ENCODE measurements at regions not wholly inside any gene's neighbourhood (a gene's known extent, or its start where the extent isn't known, plus 50 kb on each side); places are given as distances from the start of the nearest gene placed in this dataset.
A peak's percentile ranks its signal among the peaks of the same experiment; 100 is the strongest.
"Not testable (repeated sequence)": the region's sequence is repeated elsewhere in the genome, so short reads cannot be mapped to it uniquely, and the experiment has no call there.

DNA sequence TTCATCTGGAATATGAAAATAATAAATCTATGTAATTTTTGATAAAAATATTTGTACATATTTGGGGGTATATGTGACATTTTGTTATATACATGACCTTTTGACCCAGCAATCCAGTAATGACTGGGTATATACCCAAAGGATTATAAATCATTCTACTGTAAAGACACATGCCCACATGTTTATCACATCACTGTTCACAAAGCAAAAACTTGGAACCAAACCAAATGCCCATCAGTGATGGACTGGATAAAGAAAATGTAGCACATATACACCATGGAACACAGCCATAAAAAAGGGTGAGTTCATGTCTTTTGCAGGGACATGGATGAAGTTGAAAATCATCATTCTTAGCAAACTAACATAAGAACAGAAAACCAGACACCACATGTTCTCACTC is 472.1 kb upstream of the DDX18 start:
- no peak for DNase-seq (ENCODE audit: low read depth, low spot score)

DNA sequence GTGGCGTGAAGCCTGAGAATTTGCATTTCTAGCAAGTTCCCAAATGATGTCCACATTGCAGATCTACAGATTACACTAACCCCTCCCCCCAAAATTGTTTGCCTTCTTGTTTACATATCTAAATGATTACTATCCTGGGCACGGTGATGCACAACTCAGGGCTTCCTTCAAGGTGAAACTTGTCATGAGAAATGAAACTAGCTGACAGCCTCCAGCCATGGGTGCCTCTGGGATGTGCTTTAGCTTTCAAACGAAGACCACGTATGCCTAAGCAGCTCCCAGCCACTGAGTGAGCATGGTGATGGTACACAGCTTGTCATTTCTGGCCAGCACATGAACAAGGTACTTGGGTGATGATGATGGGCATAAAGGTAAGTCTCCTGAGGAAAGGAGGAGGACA is 464.8 kb upstream of the DDX18 start:
- DNase-seq (ENCODE audit: low read depth, low spot score): no peak

DNA sequence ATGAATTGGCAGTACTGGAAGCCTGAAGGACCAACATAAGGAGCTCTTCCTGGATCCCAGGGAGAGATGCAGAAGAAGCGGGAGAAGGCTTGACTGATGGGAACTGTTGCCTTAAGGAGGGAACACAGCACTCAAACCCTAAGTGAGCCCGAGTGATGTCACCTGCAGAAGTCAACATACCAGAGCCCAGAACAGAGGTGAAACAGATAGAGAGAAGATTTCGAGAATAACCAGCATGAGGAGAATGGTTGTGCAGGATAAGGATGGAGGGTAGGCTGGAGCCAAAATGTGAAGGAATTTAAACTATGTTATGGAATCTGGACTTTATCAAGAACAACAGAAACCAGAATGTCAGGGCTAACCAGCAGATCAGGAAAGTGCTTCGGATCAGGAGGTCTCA is 463.1 kb upstream of the DDX18 start:
- DNase-seq (ENCODE audit: low read depth, low spot score): peak; percentile 71

DNA sequence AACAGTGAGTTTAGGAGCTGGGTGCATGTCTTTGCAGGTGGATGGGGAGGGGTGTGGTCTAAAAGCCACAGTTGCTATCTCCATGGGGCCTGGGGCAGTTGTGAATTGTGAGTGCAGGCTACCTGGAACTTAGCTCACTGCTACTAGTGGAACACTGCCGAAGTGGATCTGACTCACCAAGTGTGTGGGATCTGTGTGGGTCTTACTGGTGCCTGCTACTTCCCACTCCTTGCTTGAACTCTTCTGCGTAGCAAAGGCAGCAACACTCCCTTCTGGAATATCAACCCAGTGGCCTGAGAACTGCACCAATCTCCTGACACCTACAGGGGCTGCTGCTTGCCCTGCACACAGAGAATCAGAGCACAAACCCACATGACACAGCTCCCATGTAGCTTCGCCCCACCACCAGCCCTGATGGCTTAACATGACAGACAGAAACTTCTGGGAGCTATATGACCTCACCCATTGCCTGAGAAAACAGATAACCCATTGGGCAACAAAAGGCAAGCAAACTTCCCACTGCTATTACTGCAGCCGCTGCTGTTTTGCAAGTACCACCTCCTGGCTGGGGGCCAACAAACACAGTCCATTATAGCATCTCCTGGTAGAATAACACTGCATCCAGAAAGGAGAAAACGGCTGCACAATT is 455.1 kb upstream of the DDX18 start:
- peak; percentile 12 for DNase-seq (ENCODE audit: low read depth, low spot score)

DNA sequence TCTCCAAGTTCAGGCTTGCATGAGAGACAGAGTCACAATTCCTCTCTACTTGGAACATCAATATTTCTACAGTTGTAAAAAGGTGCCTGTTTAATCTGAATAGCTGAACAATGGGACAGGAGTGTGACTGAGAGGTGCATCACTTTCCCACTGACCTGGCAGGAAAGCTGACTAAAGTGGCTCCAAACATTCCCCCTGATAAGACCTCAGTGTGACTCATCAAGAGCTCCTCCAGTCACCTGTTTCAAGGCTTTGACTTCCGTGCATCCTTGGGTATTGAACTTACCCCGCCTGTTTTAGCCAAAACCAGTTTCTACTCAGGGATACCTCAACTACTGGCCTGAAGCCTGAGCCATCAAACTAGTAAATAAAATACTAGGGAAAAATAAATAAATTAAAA is 453.9 kb upstream of the DDX18 start:
- no peak for DNase-seq (ENCODE audit: low read depth, low spot score)

DNA sequence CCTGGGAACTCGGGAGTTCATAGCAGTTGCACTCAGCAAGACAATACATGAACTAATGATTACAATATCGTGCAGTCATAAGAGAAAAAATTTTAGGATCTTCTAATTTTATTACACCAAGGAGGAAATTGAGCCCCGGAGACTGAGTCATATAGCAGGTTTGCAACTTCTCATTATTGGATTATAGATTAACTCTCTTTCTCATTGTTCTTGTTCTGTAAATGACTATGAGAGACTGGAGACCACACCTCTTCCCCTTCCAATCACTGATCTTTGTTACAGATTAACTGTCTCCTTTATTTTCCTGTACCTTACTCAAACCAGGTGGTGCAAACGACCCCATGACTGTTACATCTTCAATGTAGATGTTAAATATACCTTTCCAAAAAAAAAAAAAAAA is 435.8 kb upstream of the DDX18 start:
- no peak for DNase-seq (ENCODE audit: low read depth, low spot score)

DNA sequence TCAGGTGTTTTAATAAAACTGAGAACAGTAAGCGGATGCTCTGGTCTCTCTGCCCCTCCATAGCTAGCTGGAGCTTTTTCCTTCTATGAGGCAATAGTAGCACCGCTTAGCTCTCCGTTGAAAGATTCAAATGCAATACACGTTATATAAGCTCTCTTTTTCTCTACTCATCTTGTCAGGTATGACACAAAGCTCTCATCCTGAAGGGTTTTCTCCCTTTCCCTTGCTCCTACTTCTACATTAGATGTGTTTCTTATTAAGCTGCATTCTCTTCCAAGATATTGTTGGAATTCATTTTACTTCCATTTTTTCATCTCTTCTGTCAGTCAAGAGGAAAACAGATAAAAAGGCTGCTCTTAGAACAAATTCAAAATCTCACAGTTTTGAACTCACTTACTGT is 434.6 kb upstream of the DDX18 start:
- no peak for DNase-seq (ENCODE audit: low read depth, low spot score)

DNA sequence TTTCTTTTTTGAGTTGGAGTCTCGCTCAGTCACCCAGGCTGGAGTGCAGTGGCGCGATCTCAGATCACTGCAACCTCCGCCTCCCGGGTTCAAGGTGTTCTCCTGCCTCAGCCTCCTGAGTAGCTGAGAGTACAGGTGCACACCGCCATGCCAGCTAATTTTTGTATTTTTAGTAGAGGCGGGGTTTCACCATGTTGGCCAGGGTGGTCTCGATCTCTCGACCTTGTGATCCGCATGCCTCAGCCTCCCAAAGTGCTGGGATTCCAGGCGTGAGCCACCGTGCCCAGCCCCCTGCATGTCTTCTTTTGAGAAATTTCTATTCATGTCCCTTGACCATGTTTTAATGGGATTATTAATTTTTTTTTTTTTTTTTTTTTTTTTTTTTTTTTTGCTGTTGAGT is 430.5 kb upstream of the DDX18 start:
- DNase-seq (ENCODE audit: low read depth, low spot score): not testable (repeated sequence)

DNA sequence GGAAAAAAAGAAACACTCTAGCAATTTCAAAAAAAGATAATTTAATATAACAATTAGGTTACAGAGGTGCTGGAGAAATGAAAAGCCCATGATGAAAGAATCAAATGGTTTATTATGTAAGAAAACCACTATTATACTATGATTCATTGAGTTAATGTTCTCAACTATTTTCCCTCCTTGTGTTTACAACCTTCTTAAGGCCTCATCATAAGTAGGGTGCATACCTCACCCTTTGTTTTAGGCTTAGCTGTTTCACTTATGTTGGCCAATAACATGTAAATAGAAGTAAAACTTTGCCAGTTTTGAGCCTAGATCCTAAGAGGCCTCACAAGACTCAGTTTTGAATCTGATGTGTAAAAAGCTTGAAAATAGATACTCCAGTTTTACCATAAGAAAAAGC is 418.3 kb upstream of the DDX18 start:
- DNase-seq (ENCODE audit: low read depth, low spot score): no peak

DNA sequence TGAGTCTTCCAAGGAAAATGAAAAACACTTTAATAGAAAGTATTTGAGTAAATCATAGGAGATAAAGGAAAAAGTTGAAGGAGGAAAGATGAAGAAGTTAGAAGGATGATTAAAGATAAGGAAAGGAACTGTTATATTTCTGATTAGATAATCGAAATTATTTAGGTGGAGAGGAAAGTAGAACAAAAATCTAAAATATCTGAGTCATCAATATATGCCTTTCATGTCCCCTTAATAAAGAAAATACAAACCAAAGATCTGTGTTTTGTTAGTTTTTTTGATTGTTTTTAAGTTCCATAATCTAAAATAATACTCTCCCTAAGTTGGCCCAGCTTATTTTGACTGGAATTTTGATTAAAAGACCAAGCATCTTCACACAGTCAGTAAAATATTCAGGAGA is 412.9 kb upstream of the DDX18 start:
- no peak for DNase-seq (ENCODE audit: low read depth, low spot score)

DNA sequence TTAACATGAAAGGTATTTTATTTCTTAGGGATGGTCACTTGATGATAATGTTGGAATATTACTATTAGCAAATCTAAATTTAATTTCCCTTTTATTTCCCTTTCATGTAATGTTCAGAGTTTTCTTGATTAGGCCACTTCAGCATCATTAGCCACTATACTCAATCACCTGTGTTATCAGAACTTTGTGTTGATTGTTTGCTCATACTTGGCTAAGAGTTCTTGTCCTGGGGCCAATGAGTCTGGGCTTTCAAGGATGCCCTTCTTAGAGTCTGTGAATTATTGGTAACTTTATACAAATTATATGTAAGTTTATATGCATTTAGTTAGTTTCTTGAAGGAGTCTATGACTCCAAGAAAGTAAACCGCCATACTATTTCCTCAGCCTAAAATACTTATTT is 408.0 kb upstream of the DDX18 start:
- DNase-seq (ENCODE audit: low read depth, low spot score): no peak

DNA sequence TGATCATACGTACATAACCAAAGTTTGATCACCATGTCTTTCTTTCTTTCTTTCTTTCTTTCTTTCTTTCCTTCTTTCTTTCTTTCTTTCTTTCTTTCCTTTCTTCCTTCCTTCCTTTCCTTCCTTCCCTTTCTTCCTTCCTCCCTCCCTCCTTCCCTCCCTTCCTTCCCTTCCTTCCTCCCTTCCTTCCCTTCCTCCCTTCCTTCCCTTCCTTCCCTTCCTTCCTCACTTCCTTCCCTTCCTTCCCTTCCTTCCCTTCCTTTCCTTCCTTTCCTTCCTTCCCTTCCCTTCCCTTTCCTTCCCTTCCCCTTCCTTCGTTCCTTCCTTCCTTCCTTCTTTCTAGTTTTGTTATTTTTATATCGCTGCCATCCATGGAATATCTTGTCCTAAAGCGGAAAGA is 406.7 kb upstream of the DDX18 start:
- DNase-seq (ENCODE audit: low read depth, low spot score): no peak

DNA sequence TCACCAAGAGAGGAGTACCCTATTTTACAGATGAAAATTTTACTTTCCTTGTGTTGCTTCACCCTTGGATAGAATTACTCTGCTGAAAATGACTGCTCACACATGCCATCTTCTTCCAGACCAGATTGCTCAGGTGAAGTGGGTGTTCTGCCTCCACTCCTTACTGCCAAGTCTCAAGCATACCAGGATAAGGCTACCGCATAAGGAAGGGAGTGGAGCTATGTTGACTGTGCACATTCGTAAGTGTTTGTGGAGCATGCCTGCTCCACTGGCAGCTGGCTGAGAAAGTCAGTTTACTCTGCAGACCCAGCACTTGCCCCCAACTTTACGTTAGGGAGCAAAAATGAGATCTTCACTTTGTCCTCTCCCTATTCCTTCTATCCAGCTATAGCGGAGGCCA is 405.0 kb upstream of the DDX18 start:
- no peak for DNase-seq (ENCODE audit: low read depth, low spot score)

DNA sequence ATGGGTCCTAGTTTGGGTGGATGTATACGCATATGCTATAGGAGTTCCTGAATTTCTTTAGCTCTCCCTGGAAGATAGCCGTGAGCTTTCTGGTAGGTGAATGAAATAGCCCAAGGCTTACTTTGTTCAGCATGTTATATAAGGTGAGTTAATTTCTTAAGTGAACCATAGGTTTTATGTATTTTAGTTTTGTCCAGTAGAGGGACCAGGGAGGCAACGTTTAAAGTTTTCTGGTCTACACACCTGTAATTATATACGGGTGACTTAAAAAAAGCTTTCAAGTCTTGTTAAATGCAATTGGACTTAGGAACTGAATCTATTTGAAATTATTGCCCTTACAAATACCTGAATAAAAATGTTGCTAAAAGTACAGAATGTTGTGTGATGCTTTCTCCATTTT is 402.5 kb upstream of the DDX18 start:
- DNase-seq (ENCODE audit: low read depth, low spot score): no peak

DNA sequence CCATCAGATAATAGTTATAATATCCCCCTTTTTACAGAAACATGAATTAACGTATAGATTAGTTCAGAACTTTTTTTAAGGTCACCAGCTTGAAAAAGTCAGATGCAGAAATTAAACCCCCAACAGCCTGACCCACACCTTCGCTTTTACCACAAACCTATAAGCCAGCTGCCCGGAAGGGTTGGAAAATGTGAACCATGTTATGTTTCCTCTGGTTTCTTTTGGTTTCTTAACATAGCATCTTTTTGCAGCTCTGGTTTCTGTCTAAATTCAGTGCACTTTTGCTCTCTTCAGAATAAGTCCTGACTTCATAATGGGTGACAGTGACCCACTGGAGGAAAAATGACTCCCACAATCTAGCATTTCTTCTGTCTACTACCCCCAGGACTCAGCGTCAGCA is 381.7 kb upstream of the DDX18 start:
- no peak for DNase-seq (ENCODE audit: low read depth, low spot score)

DNA sequence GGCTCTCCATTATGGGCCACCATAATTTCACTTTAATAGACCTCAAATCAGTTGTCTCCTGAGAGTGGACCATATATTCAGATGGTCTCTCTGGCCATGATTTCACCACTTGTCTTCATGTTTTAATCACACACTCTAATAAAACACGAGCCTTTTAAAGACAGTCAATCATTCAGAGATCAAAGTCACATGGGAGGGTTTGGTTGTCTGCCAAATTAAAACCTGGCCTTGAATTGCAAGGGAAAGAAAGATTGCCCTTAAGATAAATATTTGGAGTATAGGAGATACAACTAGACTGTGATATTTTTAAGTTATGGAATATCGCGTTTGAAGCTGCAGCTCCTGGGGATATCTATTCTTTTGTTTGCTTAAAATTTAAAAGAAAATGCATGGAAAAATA is 377.8 kb upstream of the DDX18 start:
- no peak for DNase-seq (ENCODE audit: low read depth, low spot score)

DNA sequence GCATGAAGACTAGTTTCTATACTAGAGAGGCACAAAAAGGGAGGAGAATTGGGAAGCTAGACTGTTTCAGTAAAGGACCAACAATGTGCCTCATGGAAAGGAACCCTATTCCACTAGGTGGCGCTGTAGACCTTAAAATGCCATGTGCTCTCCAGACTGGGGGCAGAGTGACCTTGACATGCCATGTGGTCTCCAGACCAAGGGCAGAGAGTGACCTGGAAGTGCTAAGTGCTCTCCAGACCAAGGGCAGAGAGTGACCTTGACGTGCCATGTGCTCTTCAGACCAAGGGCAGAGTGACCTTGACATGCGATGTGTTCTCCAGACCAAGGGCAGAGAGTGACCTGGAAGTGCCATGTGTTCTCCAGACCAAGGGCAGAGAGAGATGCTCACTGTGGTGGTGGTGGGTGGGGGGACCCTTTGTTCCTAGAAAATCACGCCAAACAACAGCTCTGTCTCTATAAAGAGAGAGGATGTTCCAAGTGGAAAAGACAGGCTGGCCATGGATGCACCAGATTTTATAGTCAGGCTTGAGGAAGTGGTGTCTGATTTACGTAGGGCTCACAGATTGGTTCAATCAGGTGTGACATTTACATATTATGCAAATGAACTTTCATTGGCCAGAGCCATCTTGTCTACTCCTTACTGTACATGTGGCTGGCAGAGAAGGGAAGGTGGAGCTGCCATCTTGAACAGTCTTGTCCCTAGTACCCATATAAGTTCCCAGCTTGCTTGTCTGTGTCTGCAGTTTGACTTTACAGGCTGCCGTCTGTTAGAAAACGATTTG is 344.0 kb upstream of the DDX18 start:
- DNase-seq (ENCODE audit: low read depth, low spot score): peak; percentile 76

DNA sequence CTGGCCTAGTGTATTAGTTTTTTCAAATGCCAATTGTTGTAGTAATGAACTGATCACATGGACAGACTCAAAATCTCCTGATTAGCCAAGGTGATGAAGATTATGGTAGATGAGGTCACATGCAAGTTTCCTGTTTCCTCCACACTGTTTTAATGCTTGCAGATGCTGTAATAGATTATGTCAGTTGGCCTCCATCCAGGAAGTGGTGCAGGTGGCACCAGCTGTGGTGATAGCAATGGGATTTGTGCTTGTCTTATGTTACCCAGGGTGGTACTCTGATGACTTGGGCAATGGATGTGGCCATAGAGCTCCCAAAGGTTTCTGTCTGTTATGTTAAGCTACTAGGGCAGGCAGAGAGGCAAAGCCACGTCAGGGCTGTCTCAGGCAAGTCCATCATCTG is 332.9 kb upstream of the DDX18 start:
- no peak for DNase-seq (ENCODE audit: low read depth, low spot score)

DNA sequence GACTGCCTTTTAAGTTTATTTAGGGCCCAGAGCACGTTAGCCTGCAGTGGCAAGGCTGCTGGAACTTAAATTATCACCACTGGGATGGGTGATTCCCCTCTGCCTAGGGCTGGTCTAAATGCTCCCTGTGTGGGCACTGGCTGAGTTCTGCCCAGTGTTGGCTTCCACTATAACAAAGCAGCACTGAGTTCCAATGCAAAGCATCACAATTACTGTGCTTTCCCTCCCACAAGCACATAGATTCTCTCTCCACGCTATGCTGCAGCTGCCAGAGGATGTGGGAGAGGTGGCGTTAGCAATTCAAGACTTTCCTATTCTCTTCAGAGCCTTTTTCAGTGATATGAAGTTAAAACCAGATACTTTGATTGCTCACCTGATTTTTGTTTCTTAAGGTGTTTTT is 328.9 kb upstream of the DDX18 start:
- DNase-seq (ENCODE audit: low read depth, low spot score): no peak

DNA sequence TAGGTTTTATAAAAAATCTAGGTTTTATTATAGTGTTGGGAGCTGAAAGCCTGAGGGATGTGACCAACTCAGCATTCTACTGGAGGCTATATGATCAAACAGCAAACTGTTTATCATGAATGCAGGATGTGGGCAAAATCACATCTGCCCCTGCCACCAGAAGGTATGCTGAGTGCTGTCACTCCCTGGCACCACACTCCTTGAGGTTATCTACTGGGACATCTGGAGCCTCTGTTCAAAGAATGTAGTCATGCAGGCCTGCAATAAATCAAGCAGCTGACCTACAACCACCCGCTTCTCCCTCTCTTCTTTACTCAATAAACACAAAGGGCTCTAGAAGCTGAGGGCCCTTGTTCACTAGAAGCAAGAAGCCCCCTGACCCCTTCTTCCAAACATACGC is 328.4 kb upstream of the DDX18 start:
- DNase-seq (ENCODE audit: low read depth, low spot score): no peak

DNA sequence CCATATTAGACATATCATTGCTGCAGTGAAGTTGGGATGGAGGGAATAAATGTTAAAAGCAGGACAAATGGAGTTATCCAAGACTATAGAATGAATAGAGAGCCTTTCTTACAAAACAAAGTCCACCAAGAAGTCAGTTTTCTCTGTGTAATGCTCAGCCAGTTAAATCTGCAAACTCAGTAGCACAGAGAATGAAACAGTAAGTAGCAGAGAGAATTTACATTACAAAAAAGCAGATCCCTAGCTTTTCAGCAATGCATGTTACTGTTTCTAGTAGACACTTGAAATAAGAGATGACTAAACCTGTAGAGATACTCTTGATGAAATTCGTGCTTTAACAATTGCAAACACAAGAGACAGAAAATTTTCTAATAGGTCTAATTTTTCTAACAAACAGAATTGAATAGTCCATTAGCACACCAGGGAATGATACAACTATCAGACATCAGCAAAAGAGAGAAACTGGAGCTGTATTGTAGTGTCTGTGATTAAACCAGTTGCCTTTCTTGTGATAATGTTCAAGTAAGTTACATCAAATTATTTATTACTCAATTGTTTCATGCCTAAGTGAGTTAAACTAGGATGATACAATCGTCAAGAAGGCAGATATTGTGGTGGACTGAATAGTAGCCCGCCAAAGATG is 322.2 kb upstream of the DDX18 start:
- DNase-seq (ENCODE audit: low read depth, low spot score): no peak

DNA sequence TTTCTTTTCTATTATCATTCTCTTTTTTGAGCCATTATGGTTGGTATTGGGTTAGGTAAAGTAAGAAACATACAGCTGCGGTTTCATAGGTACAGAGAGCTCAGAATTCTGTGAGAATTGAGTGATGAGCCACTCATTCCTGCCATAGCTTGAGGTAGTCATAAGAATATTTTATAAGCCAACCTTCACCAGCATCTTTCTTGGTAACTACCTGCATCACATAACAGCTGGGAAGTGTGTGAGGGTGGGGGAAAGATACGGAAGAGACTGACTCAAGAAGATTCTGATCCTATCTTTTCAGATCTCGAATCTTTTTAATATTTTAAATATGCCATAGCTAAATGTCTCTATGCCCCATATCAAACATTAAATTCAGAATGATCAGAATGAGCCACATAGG is 313.8 kb upstream of the DDX18 start:
- DNase-seq (ENCODE audit: low read depth, low spot score): no peak

DNA sequence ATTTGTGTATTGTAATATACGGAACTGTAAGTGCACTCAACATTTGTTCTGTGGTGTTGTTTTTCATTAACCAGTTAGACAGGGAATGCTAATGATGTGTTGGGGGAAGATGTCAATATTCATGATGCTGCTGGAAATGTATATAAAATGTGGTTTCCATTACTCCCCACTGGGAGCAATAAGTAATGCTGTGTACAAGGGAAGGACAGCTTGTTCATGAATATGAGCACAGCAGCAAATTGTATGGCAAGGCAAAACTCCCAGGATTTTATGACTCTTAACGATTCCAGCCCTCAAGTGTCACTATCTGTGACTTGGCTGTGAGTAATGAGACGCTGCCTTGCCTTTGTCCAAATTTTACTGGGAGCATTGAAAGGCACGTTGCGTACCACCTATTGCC is 312.4 kb upstream of the DDX18 start:
- DNase-seq (ENCODE audit: low read depth, low spot score): no peak
